Peyer's patch (tissue), 4 donors: ENCODE measurements at regions not wholly inside any gene's neighbourhood (a gene's known extent, or its start where the extent isn't known, plus 50 kb on each side); places are given as distances from the start of the nearest gene placed in this dataset.

Source experiments
- DNase-seq, 3 donors: peaks; one replicate each; pipeline ENCODE4 v3.0.0-alpha.2; 2017 to 2019
- H3K27ac ChIP-seq, 4 donors: fragments of 200-600 bp; sonication (generic); one replicate each; pipeline ENCODE4 v1.5.1; 2016 to 2019
- H3K27me3 ChIP-seq, 2 donors: fragments of 200-600 bp; sonication (generic); one replicate each; pipeline ENCODE4 v1.5.1; 2019
- H3K36me3 ChIP-seq, 3 donors: fragments of 200-600 bp; sonication (generic); one replicate each; pipeline ENCODE4 v1.5.1; 2016 to 2019
- H3K4me1 ChIP-seq, 4 donors: fragments of 200-600 bp; sonication (generic); one replicate each; pipeline ENCODE4 v1.5.1; 2016 to 2019
- H3K4me3 ChIP-seq, 4 donors: fragments of 200-600 bp; sonication (generic); 1 replicate in 3 of 4; 2 replicates in 1 of 4; pipeline ENCODE4 v1.5.1; 2016 to 2019; ENCODE audit warnings: mild to moderate bottlenecking in 1 of 4
- H3K9me3 ChIP-seq, 4 donors: fragments of 200-600 bp; sonication (generic); one replicate each; pipeline ENCODE4 v1.5.1; 2016 to 2019; ENCODE audit warnings: mild to moderate bottlenecking in 1 of 4
- POLR2A ChIP-seq, 2 donors: fragments of 450-650 bp; IDR thresholded peaks; one replicate each; pipeline ENCODE4 v1.5.1; 2017; ENCODE audit warnings: antibody characterized with exemption in 2 of 2, mild to moderate bottlenecking in 2 of 2, moderate library complexity in 2 of 2
- TF ChIP-seq, protein P1 (sequence below), 6 experiments: fragments of 450-650 bp in 4 of 6; fragments of 200-600 bp in 2 of 6; sonication (generic) in 1 of 6; IDR thresholded peaks; one replicate each; pipeline ENCODE4 v1.5.1; 2017 to 2019; ENCODE audit warnings: antibody characterized with exemption in 6 of 6, mild to moderate bottlenecking in 3 of 6, moderate library complexity in 1 of 6

DNA sequence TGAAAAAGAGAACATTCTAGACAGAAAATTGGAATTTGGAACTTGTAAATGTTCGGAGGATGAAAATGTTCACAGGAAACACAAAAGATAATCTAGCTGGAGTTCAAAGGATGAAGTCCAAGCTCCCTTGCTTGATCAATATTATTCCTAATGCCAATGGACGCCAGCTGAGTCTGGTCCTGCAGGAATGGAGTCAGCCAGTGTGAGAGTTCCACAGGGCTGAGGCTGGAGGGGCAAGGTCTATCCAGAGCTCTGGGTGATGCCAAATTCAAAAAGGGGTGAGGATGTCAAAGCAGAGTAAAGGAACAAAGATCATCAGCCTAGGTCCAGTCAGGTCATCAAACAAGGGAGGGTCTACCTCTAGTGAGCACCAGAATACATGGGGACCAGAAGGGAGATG is 78.5 kb upstream of the CTNNA2 start:
- Histone ChIP-seq H3K4me1 (no peaks in the 10 kb centered on the region), H3K9me3 (no peaks in the 10 kb centered on the region), H3K27ac (no peak overlapping the region), H3K27me3 (no peaks in the 10 kb centered on the region), H3K36me3 (no peaks in the 10 kb centered on the region), H3K4me3 (no peak overlapping the region)
- DNase-seq = no peak
- TF ChIP-seq, protein P1, sequence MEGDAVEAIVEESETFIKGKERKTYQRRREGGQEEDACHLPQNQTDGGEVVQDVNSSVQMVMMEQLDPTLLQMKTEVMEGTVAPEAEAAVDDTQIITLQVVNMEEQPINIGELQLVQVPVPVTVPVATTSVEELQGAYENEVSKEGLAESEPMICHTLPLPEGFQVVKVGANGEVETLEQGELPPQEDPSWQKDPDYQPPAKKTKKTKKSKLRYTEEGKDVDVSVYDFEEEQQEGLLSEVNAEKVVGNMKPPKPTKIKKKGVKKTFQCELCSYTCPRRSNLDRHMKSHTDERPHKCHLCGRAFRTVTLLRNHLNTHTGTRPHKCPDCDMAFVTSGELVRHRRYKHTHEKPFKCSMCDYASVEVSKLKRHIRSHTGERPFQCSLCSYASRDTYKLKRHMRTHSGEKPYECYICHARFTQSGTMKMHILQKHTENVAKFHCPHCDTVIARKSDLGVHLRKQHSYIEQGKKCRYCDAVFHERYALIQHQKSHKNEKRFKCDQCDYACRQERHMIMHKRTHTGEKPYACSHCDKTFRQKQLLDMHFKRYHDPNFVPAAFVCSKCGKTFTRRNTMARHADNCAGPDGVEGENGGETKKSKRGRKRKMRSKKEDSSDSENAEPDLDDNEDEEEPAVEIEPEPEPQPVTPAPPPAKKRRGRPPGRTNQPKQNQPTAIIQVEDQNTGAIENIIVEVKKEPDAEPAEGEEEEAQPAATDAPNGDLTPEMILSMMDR (IDR thresholded peaks at IDR 0.05) = no peak
- no peak for TF ChIP-seq POLR2A (IDR thresholded peaks at IDR 0.05)

DNA sequence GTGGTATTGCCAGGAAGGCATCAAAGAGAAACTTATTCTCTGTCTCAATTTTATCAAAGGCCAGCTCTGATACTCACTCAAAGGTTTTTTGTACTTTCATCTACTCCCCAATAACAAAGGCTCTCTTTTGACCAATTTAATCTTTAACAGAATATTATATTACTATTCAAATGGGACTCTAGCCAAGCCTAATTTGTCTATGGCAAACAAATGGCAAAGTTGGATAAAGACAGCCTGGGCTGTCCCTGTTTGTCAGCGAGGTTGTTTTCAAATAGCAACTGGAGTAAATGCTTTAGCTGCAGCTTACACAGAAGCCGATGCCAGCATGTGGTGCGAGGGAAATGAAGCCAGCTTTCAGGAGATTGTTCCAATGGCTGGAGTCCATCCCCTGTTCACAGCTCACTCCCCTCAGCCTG is 80.1 kb upstream of the CTNNA2 start:
- H3K4me3 ChIP-seq = no peak overlapping the region
- no peaks in the 10 kb centered on the region for H3K27me3 ChIP-seq
- TF ChIP-seq, protein P1 (IDR thresholded peaks at IDR 0.05) = no peak
- no peak for TF ChIP-seq POLR2A (IDR thresholded peaks at IDR 0.05)
- no peaks in the 10 kb centered on the region for H3K36me3 ChIP-seq
- no peaks in the 10 kb centered on the region for H3K9me3 ChIP-seq
- no peaks in the 10 kb centered on the region for H3K4me1 ChIP-seq
- no peak overlapping the region for H3K27ac ChIP-seq
- no peak for DNase-seq

DNA sequence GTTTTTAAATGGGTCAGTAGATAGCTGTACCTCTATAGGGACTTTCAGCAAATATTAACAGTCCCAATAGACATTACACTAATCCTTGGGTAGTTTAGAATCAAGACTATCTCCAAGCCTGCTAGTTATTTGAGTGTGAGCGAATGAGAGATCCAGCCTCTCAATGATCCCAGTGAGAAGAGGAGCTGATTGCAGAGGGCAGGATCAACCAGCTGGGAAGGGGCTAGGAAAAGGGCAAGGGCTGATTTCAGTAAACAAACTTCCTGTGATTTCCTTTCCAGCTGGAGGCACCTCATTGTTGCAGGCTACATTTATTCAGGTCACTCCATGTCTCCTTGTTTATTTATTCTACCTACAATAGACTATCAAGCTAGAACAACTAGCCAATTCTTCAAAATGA is 84.1 kb upstream of the CTNNA2 start:
- no peak for DNase-seq
- TF ChIP-seq POLR2A (IDR thresholded peaks at IDR 0.05) = no peak
- TF ChIP-seq, protein P1 (IDR thresholded peaks at IDR 0.05) = no peak
- H3K9me3 ChIP-seq = no peaks in the 10 kb centered on the region
- no peak overlapping the region for H3K4me3 ChIP-seq
- H3K4me1 ChIP-seq = no peaks in the 10 kb centered on the region
- H3K27ac ChIP-seq = no peak overlapping the region
- no peaks in the 10 kb centered on the region for H3K27me3 ChIP-seq
- no peaks in the 10 kb centered on the region for H3K36me3 ChIP-seq

DNA sequence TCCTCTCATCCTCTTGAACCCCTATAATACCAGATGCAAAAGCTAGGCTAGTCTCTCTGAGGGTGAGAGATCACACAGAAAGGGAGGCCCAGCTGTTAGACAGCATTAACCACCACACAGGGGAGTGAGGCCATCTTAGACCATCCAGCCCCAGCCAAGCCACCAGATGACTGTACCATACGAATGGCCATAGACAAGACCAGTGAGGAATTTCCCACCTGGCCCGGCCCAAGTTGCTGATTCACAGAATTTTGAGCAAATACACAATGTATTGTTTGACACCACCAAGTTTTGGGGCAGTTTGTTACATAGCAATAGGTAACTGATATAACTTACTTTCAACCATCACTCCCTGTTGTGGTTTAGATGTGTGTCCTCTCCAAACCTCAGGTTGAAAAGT is 98.2 kb upstream of the CTNNA2 start:
- H3K4me3 ChIP-seq = no peak overlapping the region
- H3K27me3 ChIP-seq = no peaks in the 10 kb centered on the region
- no peaks in the 10 kb centered on the region for H3K9me3 ChIP-seq
- DNase-seq = no peak
- no peaks in the 10 kb centered on the region for H3K36me3 ChIP-seq
- TF ChIP-seq POLR2A (IDR thresholded peaks at IDR 0.05) = no peak
- TF ChIP-seq, protein P1 (IDR thresholded peaks at IDR 0.05) = no peak
- H3K27ac ChIP-seq = no peak overlapping the region
- H3K4me1 ChIP-seq = no peaks in the 10 kb centered on the region

DNA sequence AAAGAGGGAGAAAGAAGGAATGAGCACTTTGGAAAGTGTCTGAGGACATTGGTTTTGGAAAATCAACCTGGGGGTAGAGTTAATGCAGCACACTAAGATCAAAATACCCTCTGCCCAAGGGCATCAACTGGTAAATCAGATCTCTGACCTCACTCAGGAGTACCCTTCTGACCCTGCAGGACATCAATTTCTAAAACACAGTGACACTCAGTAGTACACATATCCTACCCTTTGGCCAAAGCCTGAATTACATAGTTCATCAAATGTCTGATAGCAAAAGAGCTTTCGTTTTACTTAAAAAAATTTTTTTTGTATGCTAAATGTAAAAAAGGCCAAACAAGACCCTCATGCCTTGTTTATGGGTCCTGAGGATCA is 118.4 kb upstream of the CTNNA2 start:
- TF ChIP-seq, protein P1 (IDR thresholded peaks at IDR 0.05) = no peak
- TF ChIP-seq POLR2A (IDR thresholded peaks at IDR 0.05) = no peak
- Histone ChIP-seq H3K4me1 (no peaks in the 10 kb centered on the region), H3K27me3 (no peaks in the 10 kb centered on the region), H3K4me3 (no peak overlapping the region), H3K36me3 (no peaks in the 10 kb centered on the region), H3K9me3 (no peaks in the 10 kb centered on the region), H3K27ac (no peak overlapping the region)
- no peak for DNase-seq

DNA sequence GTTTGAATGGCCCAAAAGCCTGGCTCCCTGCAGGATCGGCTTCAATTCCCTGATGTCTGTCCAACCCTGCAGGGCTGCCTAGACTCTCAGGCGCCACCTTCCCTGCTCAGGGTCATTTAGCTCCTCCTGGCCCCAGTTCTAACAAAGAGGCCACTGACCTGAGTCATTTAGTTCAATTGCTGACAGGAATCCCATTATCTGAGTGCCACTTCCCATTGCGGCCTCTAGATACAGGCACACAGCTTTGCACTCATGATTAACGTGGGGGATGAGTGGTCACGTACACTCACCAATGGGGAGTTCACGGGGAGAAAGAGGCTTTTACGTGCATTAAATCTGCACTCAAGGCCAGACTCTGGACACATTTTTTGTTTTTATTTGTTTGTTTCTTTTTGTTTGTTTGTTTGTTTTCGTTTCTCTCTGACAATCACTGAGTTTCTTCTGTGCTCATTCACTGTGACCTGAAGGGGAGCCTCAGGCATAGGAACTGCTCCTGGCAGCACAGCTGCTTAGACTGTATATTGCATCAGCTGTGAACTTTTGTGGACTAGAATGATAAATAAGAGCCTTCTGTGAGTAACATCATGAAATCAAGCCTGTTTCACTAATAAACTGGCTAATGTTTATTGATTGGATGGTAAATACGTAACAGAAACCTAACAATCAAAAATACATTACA is 118.9 kb upstream of the CTNNA2 start:
- Histone ChIP-seq H3K9me3 (no peaks in the 10 kb centered on the region), H3K27me3 (no peaks in the 10 kb centered on the region), H3K4me3 (no peak overlapping the region), H3K36me3 (no peaks in the 10 kb centered on the region), H3K27ac (no peak overlapping the region), H3K4me1 (no peaks in the 10 kb centered on the region)
- DNase-seq = no peak
- no peak for TF ChIP-seq POLR2A (IDR thresholded peaks at IDR 0.05)
- TF ChIP-seq, protein P1 (IDR thresholded peaks at IDR 0.05) = no peak
